Fibroblast of skin of back (primary cell): ENCODE measurements at regions not wholly inside any gene's neighbourhood (a gene's known extent, or its start where the extent isn't known, plus 50 kb on each side); places are given as distances from the start of the nearest gene placed in this dataset.
"Not testable (repeated sequence)": the region's sequence is repeated elsewhere in the genome, so short reads cannot be mapped to it uniquely, and the experiment has no call there.

Experiments used
- DNase-seq: peaks from one replicate; pipeline ENCODE4 v3.0.0-alpha.2; 2013

GRCh38 chr4:56575820-56576429 lies 70.3 kb downstream of the ARL9 start:
- peak; percentile 44 for DNase-seq

GRCh38 chr4:56592417-56592816 lies 86.8 kb downstream of the ARL9 start:
- DNase-seq: not testable (repeated sequence)
